G401.6 (cell line): ENCODE measurements at regions not wholly inside any gene's neighbourhood (a gene's known extent, or its start where the extent isn't known, plus 50 kb on each side); places are given as distances from the start of the nearest gene placed in this dataset.
"Not testable (repeated sequence)": the region's sequence is repeated elsewhere in the genome, so short reads cannot be mapped to it uniquely, and the experiment has no call there.

ENCODE experiments used
- FAIRE-seq: peaks from 2 replicates; lab custom pipeline; 2012; peaks lifted over from hg19 to GRCh38; lab: Jason Lieb, UNC

GRCh38 chrX:123788193-123788592, 55.3 kb upstream of the THOC2 start:
- not testable (repeated sequence) for FAIRE-seq

DNA sequence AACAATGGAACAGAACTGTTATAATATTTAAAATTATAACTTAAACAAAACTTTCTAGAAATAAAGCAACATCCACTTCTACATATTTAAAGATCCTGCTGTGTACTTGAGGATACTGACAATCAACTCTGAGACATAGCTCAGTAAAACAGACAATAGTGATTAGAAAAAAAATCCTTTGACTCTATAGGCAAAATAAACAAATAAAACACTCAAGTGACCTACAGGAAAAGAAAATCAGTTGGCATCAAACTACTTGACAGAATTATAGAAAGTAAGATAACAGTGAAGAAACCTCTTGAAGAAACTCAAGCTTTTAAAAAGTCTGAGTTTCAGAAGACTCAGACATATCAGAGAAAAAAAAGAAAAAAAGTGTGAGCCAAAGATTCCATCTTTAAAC, 55.9 kb upstream of the THOC2 start:
- FAIRE-seq: peak; percentile 37

- no peak for FAIRE-seq
These were observed 62.1 kb upstream of the XIAP start for GRCh38 chrX:123797543-123798447.

- not testable (repeated sequence) for FAIRE-seq
These were observed 61.0 kb upstream of the XIAP start for GRCh38 chrX:123798706-123799430.

DNA sequence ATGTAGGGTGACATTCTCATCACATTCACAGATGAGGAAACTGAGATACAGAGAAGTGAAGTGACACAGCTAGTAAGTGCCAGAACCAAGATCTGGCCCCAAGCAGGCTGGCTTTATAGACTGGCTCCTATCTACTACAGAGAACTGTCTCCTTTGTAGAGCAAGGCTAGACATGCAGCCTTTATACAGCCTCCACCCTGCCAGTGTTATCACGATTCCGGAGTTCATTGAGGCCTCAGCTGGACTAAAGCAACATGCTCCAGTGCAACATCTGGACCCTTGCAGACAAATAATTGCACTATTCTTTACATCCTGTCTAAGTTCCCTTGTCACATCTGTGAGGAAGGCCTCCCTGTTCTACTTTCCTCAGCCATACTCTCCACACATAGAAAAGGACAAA, 58.0 kb upstream of the XIAP start:
- FAIRE-seq: no peak

- FAIRE-seq: no peak
These were observed 56.4 kb upstream of the XIAP start for GRCh38 chrX:123803331-123803983.

DNA sequence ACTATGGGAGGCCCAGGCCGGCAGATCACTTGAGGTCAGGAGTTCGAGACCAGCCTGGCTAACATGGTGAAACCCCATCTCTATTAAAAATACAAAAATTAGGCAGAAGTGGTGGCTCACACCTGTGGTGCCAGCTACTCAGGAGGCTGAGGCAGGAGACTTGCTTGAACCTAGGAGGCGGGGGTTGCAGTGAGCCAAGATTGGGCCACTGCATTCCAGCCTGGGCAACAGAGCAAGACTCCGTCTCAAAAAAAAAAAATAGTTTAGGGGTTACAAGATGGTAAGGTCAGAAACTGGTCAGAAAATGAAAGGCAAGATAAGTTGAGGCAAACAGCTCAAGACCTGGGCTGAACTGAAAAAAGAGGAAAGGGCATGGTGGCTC, 55.9 kb upstream of the XIAP start:
- FAIRE-seq: not testable (repeated sequence)

DNA sequence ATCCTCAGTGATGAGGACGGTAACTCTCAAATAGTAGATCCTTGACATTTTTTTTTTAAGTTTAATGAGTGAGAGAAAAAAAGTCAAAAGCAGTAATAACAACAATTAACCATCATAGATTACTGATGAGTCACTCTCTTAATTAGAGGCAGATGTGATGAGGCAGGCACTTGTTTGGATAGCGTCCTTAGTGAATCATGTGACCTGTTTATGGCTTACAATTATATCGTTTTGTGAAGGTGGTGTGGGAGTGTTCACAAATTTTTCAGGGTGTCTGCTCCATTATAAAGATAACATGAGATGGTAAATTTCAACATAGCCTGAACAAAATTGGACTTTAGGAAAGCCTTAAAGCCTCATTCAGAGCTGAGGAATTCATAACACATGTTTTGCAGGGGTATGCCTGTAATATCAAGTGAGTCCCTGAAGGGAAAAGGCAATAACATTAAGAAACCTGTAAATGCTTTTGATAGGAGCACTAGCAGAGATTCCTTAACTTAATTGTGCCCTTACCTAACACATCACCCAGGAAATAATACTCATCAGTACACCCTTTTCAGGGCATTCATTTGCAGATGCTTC, 51.9 kb upstream of the XIAP start:
- FAIRE-seq: no peak

- FAIRE-seq: no peak
These were observed 49.9 kb upstream of the XIAP start for GRCh38 chrX:123809854-123810375.
